Tongue (tissue), 1 donor: ENCODE measurements at regions not wholly inside any gene's neighbourhood (a gene's known extent, or its start where the extent isn't known, plus 50 kb on each side); places are given as distances from the start of the nearest gene placed in this dataset.

ENCODE experiments used
- DNase-seq: peaks from one replicate; pipeline ENCODE4 v3.0.0-alpha.2; 2015

DNA sequence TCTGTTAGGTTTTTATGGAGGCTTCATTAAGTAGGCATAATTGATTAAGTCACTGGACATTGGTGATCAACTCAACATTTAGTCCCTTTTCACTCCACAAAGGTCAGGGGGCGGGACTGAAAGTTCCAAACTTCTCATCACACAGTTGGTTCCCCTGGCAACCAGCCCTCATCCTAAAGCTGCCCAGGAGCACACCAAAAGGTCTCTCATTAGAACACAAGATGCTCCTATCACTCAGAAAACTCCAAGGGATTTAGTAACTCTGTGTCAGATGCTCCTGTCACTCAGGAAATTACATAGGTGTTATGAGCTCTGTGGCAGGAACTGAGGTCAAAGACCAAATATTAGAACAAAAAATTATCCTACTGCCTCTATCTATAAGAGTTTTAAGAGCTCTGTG, 321.5 kb downstream of the OTOL1 start:
- DNase-seq = peak; percentile 13

DNA sequence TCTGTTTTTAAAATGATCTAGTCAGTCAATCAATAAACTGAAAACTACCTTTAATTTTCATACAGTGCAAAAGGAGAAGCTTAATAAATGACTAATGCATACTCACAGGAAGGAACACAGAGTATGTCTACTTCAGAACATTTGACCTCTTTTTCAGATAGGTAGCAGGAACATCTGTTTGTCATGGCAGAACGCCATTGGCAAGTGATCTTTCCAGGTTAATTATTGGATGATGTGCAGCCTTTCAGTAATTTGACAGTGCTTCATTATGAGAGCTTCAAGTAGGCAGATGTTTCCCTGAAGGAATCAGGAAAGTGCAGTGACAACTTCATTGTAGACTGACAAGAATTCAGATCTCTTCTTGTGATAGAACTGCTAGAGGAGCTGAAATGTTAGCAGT, 325.0 kb downstream of the OTOL1 start:
- peak; percentile 11 for DNase-seq

DNA sequence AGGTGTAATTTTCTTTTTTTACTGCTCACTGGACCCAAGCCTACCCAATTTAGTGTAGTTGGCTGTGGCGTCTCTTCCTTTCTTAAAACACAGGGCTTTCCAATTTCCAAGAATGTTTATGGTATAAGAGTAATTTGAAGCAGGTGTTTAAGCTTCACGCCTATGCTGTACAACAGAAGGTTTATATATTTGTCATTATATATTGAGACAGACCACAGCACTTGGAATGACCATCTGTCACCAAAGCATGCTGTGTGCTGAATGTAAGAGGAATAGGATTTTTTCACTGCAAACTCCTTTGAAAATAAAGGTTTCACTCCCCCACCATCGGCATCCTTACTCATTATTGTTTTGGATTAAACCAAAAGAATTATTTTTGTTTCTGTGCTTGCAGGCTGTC, 325.7 kb downstream of the OTOL1 start:
- peak; percentile 75 for DNase-seq

DNA sequence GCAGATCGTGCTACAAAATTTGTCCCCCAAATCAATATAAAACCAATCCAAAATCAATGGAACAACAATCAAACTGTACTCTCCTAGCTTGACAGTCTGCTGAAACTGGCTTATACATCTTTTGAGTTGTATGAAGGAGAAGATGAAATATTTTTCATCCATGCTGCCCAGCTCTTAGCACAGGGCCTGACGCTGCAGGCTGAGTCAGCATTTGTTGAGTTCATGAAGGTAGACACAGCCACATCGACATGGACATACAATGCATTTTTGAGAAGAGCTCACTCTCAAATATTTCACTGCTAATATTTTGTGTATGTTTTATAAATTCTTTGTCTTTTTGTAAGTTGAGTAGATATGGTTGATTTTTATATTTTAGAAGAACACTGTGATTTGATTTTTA, 327.3 kb downstream of the OTOL1 start:
- DNase-seq = no peak

DNA sequence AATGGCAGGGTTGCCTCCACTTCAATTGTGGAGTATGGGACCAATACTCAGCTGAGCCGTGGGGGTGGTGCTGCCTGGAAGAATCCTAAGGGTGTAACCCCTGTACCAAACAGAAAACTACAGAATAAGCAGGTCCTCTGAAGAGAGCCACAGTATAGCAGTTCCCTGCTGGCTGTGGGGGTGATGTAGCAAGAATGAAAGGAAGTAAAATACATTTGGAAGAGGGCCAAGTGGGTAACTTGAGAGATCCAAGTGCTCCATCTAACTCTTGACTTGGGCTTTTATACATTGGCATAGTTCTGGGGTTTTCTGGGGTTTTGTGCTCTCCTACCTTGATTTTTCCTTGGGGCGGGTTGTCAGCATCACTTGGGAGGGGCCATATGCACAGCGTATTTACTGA, 341.4 kb downstream of the OTOL1 start:
- no peak for DNase-seq

DNA sequence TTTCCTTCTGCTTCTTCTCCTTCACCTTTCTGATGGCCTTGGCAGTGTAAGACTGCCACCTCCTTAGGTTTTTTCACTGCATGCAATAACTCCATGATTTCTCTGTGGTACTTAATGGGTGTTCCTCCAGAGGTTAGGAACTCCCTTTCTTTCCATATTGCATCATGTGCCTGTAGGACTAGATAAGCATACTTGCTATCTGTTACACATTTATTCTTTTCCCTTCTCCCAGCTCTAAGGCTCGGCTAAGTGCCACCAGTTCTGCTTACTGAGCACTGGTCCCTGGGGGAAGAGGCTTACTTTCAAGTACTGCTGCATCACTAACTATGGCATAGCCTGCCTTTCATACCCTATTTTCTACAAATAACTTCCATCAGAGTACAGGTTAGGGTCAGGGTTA, 351.8 kb downstream of the OTOL1 start:
- no peak for DNase-seq

DNA sequence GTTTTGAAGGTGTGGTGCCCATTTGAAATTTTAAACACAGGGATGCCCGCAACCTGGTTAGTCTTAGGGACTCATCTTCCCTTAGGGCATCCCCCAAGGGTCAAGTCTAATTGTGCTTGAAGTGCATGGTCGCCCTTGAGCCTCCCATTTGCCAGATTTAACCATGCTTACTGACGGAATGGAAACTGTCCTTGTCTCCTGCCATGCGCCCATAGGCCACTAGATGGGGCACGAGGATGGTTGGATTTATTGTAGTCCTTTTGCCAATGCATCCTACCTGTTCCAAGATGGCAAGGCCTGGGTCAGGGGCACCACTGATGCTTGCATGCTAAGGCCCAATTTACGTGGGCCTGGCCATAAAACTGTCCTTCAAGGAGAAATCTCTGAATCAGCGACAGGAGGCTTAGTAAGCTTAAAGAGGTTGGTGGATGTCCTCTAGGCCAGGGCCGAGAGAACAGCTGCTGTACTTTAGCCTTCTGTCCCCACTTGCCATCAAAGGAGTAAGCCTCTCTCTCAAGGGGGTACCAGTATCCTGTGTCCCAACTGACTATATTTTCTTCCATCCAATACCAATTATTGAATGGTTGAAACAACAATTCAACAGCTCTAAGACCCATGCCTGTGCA, 355.4 kb downstream of the OTOL1 start:
- peak; percentile 46 for DNase-seq

DNA sequence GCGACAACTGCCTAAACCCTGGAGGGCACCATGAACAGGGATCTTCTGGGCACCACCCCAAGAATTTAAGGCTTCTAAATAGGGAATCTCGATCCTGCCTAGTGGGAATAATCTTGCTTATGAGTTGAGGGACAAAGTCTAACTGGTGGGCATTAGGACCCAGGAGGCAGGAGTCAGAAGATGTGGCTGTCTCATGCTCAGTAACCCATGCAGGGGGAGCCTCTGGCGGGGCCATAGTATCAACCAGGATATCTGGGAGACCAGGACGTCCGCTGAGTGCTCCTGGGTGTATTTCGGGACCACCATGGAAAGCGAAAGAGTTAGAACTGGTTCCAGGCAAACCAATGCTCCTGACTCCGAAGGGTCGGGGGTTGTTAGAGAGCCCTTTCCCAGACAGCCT, 356.1 kb downstream of the OTOL1 start:
- no peak for DNase-seq

DNA sequence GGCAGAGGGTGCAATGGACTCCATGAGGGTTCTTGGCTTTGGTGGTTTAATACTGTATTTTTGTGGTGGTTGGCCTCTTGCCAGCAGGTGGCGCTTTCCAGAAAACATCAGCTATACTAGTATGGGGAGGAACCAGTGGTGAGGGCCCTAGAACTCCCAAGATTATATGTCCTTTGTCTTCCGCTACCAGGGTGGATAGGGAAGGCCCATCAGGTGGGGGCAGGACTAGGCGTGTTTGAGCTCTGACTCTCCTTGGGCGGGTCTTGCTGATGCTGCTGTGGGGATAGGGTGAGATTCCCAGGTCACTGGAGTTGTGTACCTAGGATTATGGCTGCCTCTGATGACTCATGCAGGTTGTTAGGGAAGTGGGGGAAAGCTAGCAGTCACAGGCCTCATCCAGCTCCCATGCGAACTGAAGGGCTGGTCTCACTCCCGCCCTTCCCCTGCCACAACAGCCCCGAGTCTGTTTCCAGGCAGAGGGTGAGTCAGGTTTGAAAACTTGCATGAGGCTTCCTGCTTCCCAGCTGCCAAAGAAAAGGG, 357.7 kb downstream of the OTOL1 start:
- no peak for DNase-seq

DNA sequence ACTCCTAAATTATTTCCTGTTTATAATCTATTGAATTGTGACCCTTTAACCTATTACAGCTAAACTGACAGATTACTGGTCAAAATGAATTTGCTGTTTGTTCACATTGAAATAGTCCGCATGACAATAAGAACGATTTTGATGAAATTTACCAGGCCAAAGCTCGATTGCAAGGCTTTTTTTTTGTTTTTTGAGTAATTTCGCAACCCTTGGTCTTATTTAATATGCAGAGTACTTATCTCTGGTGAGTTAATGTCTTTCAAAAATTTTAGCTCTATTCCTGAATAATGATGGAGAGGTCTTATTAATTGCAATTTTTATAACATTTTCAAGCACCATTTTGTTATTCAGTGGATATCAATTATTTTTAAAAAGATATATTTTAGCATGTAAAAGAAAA, 362.4 kb downstream of the OTOL1 start:
- DNase-seq = no peak

DNA sequence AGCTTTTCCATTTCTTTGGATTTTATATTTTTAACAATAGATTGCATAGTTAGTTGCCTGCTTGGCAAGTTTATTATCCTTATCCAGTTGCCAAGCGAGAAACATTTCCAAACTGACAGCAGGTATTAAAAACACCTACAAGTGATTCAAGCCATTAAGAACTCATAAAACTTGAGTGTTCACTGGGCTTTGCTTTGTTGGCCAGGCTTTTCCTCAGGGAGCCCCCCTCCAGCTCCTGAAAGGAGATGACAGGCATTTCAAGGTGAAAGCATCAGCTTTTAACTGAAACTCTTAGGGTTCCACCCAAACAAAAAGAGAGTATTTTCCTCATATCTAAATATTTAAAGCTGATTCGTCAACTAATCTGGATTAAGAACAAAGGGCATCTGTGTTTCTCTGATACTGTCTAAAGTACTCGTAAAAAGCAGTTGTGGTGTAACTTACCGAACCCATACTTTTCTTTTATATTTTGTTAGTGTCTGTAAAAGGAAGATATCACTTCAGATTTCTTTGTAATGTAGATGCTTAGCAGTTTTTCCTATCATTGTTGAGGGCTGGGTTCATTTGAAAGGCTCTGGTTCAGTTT, 363.4 kb downstream of the OTOL1 start:
- no peak for DNase-seq

DNA sequence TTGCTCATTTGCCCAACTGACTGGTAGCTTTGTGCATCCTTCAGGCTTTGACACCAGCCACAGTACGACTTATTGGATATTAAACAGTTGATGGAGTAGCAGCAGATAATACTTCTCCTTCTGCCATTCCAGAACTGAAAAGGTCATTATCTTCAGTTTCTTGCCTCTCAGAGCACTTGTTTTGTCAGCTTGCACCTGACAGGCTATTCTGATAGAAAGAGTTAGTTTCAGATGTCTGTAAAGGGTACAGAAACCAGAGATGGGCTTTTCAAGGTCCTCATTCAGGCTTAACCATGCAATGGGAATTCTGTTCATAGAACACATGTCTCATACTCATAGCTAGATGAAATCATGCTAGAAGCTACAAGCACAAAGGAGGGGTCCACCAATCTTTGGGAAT, 367.2 kb downstream of the OTOL1 start:
- no peak for DNase-seq

DNA sequence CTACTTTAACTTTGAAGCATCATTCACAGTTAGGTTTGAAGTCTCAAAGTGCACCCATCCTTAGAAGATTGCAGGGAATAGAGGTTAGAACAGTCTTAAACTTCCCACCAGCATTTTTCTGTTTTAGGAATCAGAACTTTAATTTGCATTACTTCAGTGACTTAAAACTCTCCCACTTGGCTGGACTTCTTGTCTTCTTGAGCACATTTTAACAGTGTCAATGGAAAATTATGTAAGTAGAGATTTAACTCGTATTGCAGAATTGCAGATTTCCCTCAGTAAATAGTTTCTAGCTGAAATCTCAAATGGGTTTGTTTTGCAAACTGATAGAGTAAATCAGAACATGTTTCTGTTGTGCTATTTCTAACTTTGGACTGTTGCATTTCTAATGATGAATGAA, 369.6 kb downstream of the OTOL1 start:
- DNase-seq = peak; percentile 13

DNA sequence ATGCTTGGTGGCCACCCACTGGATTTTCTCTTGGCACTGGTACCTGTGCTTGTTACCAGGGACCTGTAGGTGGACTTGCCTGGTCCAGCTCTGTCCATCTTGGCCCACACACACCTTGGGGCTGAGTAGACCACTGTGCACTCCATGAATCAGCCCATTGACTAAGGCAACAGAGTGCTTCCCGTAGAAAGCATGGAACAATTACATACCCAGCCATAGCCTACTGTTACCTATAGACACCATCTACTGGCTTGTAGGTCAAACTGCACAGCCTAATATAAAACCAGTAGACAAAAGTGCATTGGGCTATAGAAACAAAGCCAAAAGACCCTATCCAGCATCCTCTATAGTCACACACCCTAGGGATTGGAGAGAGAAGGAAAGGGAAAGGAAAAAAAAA, 378.9 kb downstream of the OTOL1 start:
- DNase-seq = no peak

DNA sequence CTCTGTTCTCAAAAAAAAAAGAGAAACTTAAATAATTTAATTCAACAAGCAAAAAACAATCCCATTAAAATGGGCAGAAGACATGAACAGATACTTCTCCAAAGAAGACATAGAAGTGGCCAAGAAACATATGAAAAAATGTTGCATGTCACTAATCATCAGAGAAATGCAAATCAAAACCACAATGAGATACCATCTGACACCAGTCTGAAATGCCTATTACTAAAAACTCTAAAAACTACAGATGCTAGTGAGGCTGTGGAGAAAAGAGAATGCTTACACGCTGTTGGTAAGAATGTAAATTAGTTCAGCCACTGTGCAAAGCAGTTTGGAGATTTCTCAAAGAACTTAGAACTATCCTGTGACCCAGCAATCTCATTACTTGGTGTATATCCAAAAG, 382.9 kb downstream of the OTOL1 start:
- DNase-seq = no peak

DNA sequence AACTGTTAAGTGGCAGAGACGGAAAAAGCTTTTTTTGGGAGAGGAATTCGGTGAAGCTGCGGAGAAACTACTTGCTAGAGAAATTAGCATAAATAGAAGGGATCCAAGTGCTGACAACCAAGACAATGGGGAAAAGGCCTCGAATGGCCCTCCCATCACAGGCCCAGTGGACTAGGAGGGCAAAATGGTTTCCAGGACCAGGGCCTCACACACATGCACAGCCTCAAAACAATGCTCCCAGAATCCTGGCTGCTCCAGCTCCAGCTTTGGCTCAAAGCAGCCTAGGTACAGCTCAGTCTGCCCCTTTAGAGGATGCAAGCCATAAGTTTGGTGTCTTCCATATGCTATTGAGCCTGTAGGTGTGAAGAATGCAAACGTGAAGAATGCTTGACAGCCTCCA, 388.2 kb downstream of the OTOL1 start:
- no peak for DNase-seq

DNA sequence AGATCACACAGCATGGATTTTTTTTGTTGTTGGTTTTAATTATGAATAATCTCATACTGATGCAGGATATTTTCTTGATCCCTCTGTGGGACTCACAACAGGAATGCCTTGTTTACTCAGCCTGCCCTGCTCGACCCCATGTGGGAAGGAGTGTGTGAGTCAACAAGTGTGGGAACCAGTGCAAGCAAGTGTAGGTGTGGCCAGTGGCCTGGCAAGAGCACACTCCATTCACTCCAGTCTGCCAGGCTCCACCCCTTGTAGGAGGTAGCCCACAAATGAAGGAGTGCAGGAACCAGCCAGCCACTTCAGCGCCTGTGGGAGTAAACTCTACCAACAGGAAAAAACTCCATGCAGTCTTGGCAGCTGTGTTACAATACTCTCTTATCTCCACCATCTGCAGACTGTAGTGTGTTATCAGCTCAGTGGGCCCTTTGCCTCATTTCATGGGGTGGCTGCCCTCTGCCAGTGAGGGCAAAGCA, 393.6 kb downstream of the OTOL1 start:
- DNase-seq = peak; percentile 7

DNA sequence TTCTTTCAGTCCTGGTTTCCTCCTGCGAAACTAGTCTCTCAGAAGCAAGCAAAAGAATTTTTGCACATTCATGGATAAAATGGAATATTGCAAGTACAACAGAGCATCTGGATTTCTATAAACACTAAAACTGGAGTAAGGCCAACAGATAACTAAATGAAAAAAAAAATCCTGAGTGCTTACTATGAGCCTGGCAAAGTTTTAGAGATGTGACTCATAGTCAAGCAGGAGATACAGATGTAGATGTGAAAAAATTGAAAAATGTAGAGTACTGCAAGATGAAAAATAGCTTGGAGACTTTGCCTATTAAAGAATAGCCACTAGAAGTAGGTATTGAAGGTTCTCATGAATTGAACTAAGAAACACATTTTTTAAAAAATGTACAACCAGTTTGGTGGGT, 397.4 kb downstream of the OTOL1 start:
- DNase-seq = peak; percentile 37

DNA sequence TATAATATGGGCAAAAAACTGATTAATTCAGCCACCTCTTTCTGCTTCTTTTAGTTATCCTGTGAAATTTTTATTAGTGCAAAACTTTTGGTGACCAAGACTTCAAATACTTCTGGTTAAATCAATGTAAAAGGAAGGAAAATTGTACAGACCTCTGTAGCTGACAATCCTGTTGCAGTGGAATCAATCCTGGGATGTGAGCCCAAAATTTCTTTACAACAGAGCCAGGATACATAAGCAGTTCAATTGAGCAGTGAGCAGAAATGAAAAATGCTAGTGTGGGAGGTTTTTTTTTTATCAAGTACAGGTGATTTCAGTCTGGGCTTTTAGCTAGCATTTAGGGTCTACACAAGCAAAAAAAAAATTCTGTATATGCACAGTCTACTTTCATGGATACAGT, 398.0 kb downstream of the OTOL1 start:
- DNase-seq = peak; percentile 55

DNA sequence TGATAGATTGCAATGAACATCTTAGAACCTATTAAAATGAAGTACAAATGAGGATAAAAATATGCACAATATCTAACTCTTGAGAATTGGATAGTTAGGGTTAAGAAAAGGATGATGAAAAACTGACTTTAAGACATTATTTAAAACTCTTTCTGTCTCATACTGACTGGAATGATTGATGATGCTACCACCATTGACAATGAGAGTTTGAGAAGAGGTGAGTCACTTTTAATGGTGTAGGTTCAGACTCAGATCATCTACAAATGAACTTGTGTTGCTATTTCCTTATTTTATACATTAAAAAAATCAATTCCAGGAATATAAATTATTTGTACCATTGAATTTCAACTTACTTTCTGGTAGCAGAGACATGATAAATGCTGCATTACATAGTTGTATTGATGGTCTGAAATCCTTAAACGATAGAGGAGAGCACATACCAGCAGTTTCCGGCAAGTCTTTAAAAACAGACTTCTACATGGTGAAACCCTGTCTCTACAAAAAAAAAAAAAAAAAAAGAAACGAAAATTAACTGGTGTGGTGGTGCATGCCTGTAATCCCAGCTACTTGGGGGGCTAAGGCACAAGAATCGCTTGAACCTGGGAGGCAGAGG, 409.0 kb downstream of the OTOL1 start:
- DNase-seq = no peak

DNA sequence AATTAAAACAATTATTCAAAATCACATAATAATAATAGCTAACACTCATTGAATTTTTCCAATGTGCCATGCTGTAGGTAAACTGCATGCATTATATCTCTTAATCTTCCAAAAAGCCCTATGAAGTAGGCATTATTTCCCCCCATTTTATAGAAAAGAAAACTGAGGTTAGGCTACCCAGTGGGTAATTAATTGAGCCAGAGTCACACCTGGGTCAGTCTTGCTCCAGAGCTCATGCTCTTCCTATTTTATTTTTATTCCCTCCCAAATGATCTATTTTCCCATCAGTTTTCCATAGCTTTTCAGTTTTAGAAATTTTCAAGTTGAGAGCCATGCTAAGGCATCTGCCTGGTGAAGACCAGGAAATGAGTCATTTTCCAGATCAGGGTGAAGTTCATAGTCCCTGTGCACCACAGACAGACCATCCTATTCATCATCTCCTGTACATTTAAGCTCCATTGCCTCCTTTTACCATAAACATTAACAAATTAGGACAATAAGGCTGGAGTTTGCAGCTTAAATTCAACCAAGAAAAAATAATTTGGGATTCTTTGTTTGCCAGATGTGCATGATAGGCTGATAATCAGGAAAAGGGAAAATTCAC, 417.3 kb downstream of the OTOL1 start:
- DNase-seq = no peak

DNA sequence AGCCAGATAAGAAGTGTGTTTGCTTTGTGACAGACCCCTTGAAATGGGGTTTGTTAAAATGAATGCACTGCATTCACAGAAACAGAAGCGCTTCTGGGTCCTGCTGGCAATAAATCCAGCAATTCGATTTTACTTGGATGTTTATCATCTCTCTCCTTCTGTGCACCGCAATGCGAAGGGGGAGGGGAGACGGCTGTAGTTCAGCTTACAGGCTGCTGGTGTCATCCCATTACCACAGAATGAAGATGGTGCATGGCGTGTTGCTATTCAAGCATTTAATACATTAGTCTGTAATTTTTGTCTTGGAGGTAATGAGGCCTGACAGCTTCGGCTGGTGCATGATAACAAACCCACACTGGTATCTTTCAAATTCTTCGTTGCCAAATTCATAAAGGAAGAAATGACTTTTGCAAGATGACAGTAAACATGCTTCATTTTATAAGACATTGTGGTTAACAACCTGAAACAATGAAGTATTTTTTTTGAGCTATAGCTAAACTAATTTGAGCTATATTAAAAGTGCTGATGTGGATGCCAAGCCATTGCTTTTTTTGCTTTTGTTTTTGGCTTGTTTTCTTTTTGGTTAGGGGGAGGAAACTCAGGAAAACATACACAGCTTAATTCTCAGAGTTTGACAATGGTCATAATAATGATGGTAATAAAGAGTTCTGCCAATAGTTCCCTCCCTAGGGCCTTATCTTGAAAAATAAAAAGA, 418.3 kb downstream of the OTOL1 start:
- DNase-seq = peak; percentile 80

DNA sequence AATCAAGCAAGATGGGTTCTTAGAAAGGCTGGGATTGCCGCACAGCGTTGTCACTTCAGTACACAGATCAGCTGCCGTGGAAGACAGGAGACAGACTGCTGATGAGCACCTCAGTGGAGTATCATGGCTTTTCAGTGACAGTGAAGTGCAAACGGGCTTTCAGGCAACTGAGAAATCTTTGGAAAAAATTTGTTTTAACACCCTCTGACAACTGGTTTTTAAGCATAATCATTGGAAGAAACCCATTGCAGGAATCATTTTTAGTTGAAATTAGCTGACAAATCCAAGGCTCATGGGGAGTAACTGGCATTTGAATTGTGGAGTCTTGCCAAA, 418.8 kb downstream of the OTOL1 start:
- DNase-seq = peak; percentile 17
